ENCODE measurements at regions not wholly inside any gene's neighbourhood (a gene's known extent, or its start where the extent isn't known, plus 50 kb on each side); places are given as distances from the start of the nearest gene placed in this dataset.

- Mint-ChIP-seq H3K27ac (peak overlapping the region; percentile 91), H3K36me3 (ENCODE audit: low read depth) (no peaks in the 10 kb centered on the region), H3K4me1 (peaks cover 71% of the 10 kb centered on the region), H3K27me3 (ENCODE audit: insufficient read depth) (no peaks in the 10 kb centered on the region), H3K4me3 (peak overlapping the region; percentile 30), H3K9me3 (no peaks in the 10 kb centered on the region)
- Histone ChIP-seq H3K27ac (ENCODE audit: low read depth, low read length) (peak overlapping the region; percentile 79), H3K9ac (ENCODE audit: extremely low read depth, low read length, poor library complexity, severe bottlenecking) (peak overlapping the region; percentile 7), H3K9me3 (ENCODE audit: control insufficient read depth, low read length) (no peaks in the 10 kb centered on the region), H3K36me3 (ENCODE audit: control insufficient read depth, insufficient read depth, low read length) (no peaks in the 10 kb centered on the region), H3K4me1 (ENCODE audit: control insufficient read depth, insufficient read depth, low read length) (peaks cover 45% of the 10 kb centered on the region), H3K27me3 (ENCODE audit: control insufficient read depth, insufficient read depth, low read length, poor library complexity, severe bottlenecking) (no peaks in the 10 kb centered on the region), H3K4me3 (ENCODE audit: low read length) (peak overlapping the region; percentile 34)
- no peak for TF ChIP-seq CTCF (conservative IDR thresholded peaks at IDR 0.05)
- WGBS, 2 experiments (ENCODE audit: insufficient coverage in 1 of 2, insufficient read length in 1 of 2) = 53 to 58% methylated on average over 10 to 12 of the region's 12 CpGs
- peak; percentile 73 for DNase-seq
Observed at GRCh38 chr12:59084511-59085375, 164.4 kb upstream of the LRIG3 start.

- TF ChIP-seq CTCF (conservative IDR thresholded peaks at IDR 0.05) = no peak
- Mint-ChIP-seq H3K9me3 (no peaks in the 10 kb centered on the region), H3K27ac (no peak overlapping the region), H3K4me1 (peaks cover 69% of the 10 kb centered on the region), H3K36me3 (ENCODE audit: low read depth) (no peaks in the 10 kb centered on the region), H3K4me3 (no peak overlapping the region), H3K27me3 (ENCODE audit: insufficient read depth) (no peaks in the 10 kb centered on the region)
- peaks cover 48% of the 10 kb centered on the region for H3K4me1 ChIP-seq (ENCODE audit: control insufficient read depth, insufficient read depth, low read length)
- no peak overlapping the region for H3K27ac ChIP-seq (ENCODE audit: low read depth, low read length)
- no peak overlapping the region for H3K4me3 ChIP-seq (ENCODE audit: low read length)
- no peaks in the 10 kb centered on the region for H3K36me3 ChIP-seq (ENCODE audit: control insufficient read depth, insufficient read depth, low read length)
- no peak for DNase-seq
- H3K9ac ChIP-seq (ENCODE audit: extremely low read depth, low read length, poor library complexity, severe bottlenecking) = no peak overlapping the region
- no peaks in the 10 kb centered on the region for H3K27me3 ChIP-seq (ENCODE audit: control insufficient read depth, insufficient read depth, low read length, poor library complexity, severe bottlenecking)
- no peaks in the 10 kb centered on the region for H3K9me3 ChIP-seq (ENCODE audit: control insufficient read depth, low read length)
- 100% methylated on average over 2 of the region's 3 CpGs; no CpG with 5 or more reads in 1 of the 2 experiments for WGBS, 2 experiments (ENCODE audit: insufficient coverage in 1 of 2, insufficient read length in 1 of 2)
Observed at GRCh38 chr12:59082952-59083351, 162.6 kb upstream of the LRIG3 start.

- DNase-seq = no peak
- H3K4me1 ChIP-seq (ENCODE audit: control insufficient read depth, insufficient read depth, low read length) = peaks cover 38% of the 10 kb centered on the region
- WGBS, 2 experiments (ENCODE audit: insufficient coverage in 1 of 2, insufficient read length in 1 of 2) = 100% methylated on average over 1 of the region's 1 CpG
- no peaks in the 10 kb centered on the region for H3K27me3 ChIP-seq (ENCODE audit: control insufficient read depth, insufficient read depth, low read length, poor library complexity, severe bottlenecking)
- Mint-ChIP-seq H3K27me3 (ENCODE audit: insufficient read depth) (no peaks in the 10 kb centered on the region), H3K36me3 (ENCODE audit: low read depth) (no peaks in the 10 kb centered on the region), H3K27ac (no peak overlapping the region), H3K4me1 (peaks cover 66% of the 10 kb centered on the region), H3K4me3 (no peak overlapping the region), H3K9me3 (no peaks in the 10 kb centered on the region)
- H3K27ac ChIP-seq (ENCODE audit: low read depth, low read length) = no peak overlapping the region
- no peak overlapping the region for H3K9ac ChIP-seq (ENCODE audit: extremely low read depth, low read length, poor library complexity, severe bottlenecking)
- no peaks in the 10 kb centered on the region for H3K36me3 ChIP-seq (ENCODE audit: control insufficient read depth, insufficient read depth, low read length)
- no peak overlapping the region for H3K4me3 ChIP-seq (ENCODE audit: low read length)
- H3K9me3 ChIP-seq (ENCODE audit: control insufficient read depth, low read length) = no peaks in the 10 kb centered on the region
- no peak for TF ChIP-seq CTCF (conservative IDR thresholded peaks at IDR 0.05)
Observed at GRCh38 chr12:59080101-59080500, 159.8 kb upstream of the LRIG3 start.

All from endodermal cell (in vitro differentiated cells).